ENCODE measurements at regions not wholly inside any gene's neighbourhood (a gene's known extent, or its start where the extent isn't known, plus 50 kb on each side); places are given as distances from the start of the nearest gene placed in this dataset.

- TF ChIP-seq CTCF (IDR thresholded peaks at IDR 0.05; ENCODE audit: extremely low read depth in 1 of 2, insufficient read depth in 1 of 2, low read depth in 1 of 2, low read length in 2 of 2) (no peak), FOS (IDR thresholded peaks at IDR 0.05; ENCODE audit: borderline replicate concordance, insufficient read depth, low read length) (no peak), POLR2AphosphoS5 (IDR thresholded peaks at IDR 0.05; ENCODE audit: insufficient read depth, low read depth, low read length) (no peak), EZH2 (IDR thresholded peaks at IDR 0.05; ENCODE audit: borderline replicate concordance, low read depth, low read length, severe bottlenecking) (no peak), POLR2A (IDR thresholded peaks at IDR 0.05; ENCODE audit: low read depth, low read length) (no peak), MYC (IDR thresholded peaks at IDR 0.05; ENCODE audit: low read depth, low read length) (no peak), JUN (IDR thresholded peaks at IDR 0.05; ENCODE audit: borderline replicate concordance, insufficient read depth, insufficient read length, low read depth) (no peak), MAX (IDR thresholded peaks at IDR 0.05; ENCODE audit: insufficient read depth, insufficient read length) (no peak), GATA2 (IDR thresholded peaks at IDR 0.05; ENCODE audit: insufficient read depth, insufficient read length, low read depth, low read length) (no peak)
Observed at GRCh38 chr1:105591681-105592080, 1464.8 kb upstream of the PRMT6 start.

Data from endothelial cell of umbilical vein (primary cell).